ENCODE measurements at regions not wholly inside any gene's neighbourhood (a gene's known extent, or its start where the extent isn't known, plus 50 kb on each side); places are given as distances from the start of the nearest gene placed in this dataset.

- no peak overlapping the region for H3K4me3 ChIP-seq
- DNase-seq = no peak
- no peak overlapping the region for H3K27ac ChIP-seq
- H3K4me1 ChIP-seq = no peaks in the 10 kb centered on the region
- no peaks in the 10 kb centered on the region for H3K9me3 ChIP-seq
- H3K27me3 ChIP-seq = no peaks in the 10 kb centered on the region
- intact Hi-C loops (cut with DNase I) = no loop called here
- WGBS, 2 donors = 17 to 60% methylated on average over 20 of the region's 20 CpGs
- H3K36me3 ChIP-seq = no peaks in the 10 kb centered on the region
- TF ChIP-seq CTCF (IDR thresholded peaks at IDR 0.05) (no peak), EP300 (IDR thresholded peaks at IDR 0.05) (no peak), POLR2A (IDR thresholded peaks at IDR 0.05) (no peak), POLR2AphosphoS5 (IDR thresholded peaks at IDR 0.05) (no peak)
These were observed 381.9 kb downstream of the THBS2 start for GRCh38 chr6:168871642-168872315.

GRCh38 chr6:168870982-168871381 is 382.7 kb downstream of the THBS2 start:
- Histone ChIP-seq H3K27ac (no peak overlapping the region), H3K4me1 (no peaks in the 10 kb centered on the region), H3K36me3 (no peaks in the 10 kb centered on the region), H3K9me3 (no peaks in the 10 kb centered on the region), H3K4me3 (no peak overlapping the region), H3K27me3 (no peaks in the 10 kb centered on the region)
- TF ChIP-seq CTCF (IDR thresholded peaks at IDR 0.05) (no peak), POLR2AphosphoS5 (IDR thresholded peaks at IDR 0.05) (no peak), EP300 (IDR thresholded peaks at IDR 0.05) (no peak), POLR2A (IDR thresholded peaks at IDR 0.05) (no peak)
- no peak for DNase-seq
- intact Hi-C loops (cut with DNase I) = no loop called here
- WGBS, 2 donors = 62 to 77% methylated on average over 13 of the region's 13 CpGs

- H3K4me1 ChIP-seq = no peaks in the 10 kb centered on the region
- DNase-seq = no peak
- H3K27me3 ChIP-seq = no peaks in the 10 kb centered on the region
- intact Hi-C loops (cut with DNase I) = no loop called here
- no peaks in the 10 kb centered on the region for H3K9me3 ChIP-seq
- H3K27ac ChIP-seq = no peak overlapping the region
- WGBS, 2 donors = 91 to 92% methylated on average over 23 of the region's 23 CpGs
- no peaks in the 10 kb centered on the region for H3K36me3 ChIP-seq
- H3K4me3 ChIP-seq = no peak overlapping the region
- TF ChIP-seq POLR2AphosphoS5 (IDR thresholded peaks at IDR 0.05) (no peak), POLR2A (IDR thresholded peaks at IDR 0.05) (no peak)
These were observed 386.2 kb downstream of the THBS2 start for GRCh38 chr6:168867247-168868102.

- intact Hi-C loops (cut with DNase I) = no loop called here
- no peak for DNase-seq
These were observed 387.1 kb downstream of the THBS2 start for GRCh38 chr6:168866534-168866933.

More at GRCh38 chr6:168866534-168866933, 387.1 kb downstream of the THBS2 start:
- Histone ChIP-seq H3K9me3 (no peaks in the 10 kb centered on the region), H3K36me3 (no peaks in the 10 kb centered on the region), H3K4me1 (no peaks in the 10 kb centered on the region), H3K27me3 (no peaks in the 10 kb centered on the region), H3K4me3 (no peak overlapping the region), H3K27ac (no peak overlapping the region)
- WGBS, 2 donors = 89 to 91% methylated on average over 5 of the region's 5 CpGs
- TF ChIP-seq CTCF (IDR thresholded peaks at IDR 0.05) (no peak), EP300 (IDR thresholded peaks at IDR 0.05) (no peak), POLR2A (IDR thresholded peaks at IDR 0.05) (no peak), POLR2AphosphoS5 (IDR thresholded peaks at IDR 0.05) (no peak)
